OCI-LY1 (cell line): ENCODE measurements at regions not wholly inside any gene's neighbourhood (a gene's known extent, or its start where the extent isn't known, plus 50 kb on each side); places are given as distances from the start of the nearest gene placed in this dataset.
"Not testable (repeated sequence)": the region's sequence is repeated elsewhere in the genome, so short reads cannot be mapped to it uniquely, and the experiment has no call there.

ENCODE experiments used
- H2AFZ ChIP-seq: fragments of 200-600 bp; sonication (generic), shearing (Covaris generic); 2 replicates; pipeline ENCODE4 v1.6.0; 2014; ENCODE audit warnings: antibody characterized with exemption, mild to moderate bottlenecking, low read length
- H3F3A ChIP-seq: fragments of 200-600 bp; sonication (generic), shearing (Covaris generic); 2 replicates; pipeline ENCODE4 v1.6.0; 2014; ENCODE audit warnings: mild to moderate bottlenecking, antibody characterized with exemption, low read length, moderate library complexity; ENCODE audit not compliant: insufficient read depth
- H3K27ac ChIP-seq: fragments of 200-600 bp; sonication (generic); 2 replicates; pipeline ENCODE4 v1.5.1; 2014; ENCODE audit warnings: low read length, mixed run types, mild to moderate bottlenecking, low read depth; ENCODE audit not compliant: poor library complexity, severe bottlenecking
- H3K27me3 ChIP-seq: fragments of 200-600 bp; sonication (generic); 2 replicates; pipeline ENCODE4 v1.6.0; 2014; ENCODE audit warnings: antibody characterized with exemption, mild to moderate bottlenecking, low read length, moderate library complexity; ENCODE audit not compliant: insufficient read depth
- H3K36me3 ChIP-seq: fragments of 200-600 bp; sonication (generic); 2 replicates; pipeline ENCODE4 v1.6.1; 2014; ENCODE audit warnings: mild to moderate bottlenecking, antibody characterized with exemption, low read length, moderate library complexity, mixed read lengths; ENCODE audit not compliant: insufficient read depth
- H3K4me1 ChIP-seq: fragments of 200-600 bp; sonication (generic); 2 replicates; pipeline ENCODE4 v1.5.1; 2014; ENCODE audit warnings: mild to moderate bottlenecking, low read length, moderate library complexity; ENCODE audit not compliant: insufficient read depth, severe bottlenecking
- H3K4me2 ChIP-seq: fragments of 200-600 bp; sonication (generic), shearing (Covaris generic); 2 replicates; pipeline ENCODE4 v1.6.1; 2014; ENCODE audit warnings: low read length
- H3K4me3 ChIP-seq: fragments of 200-600 bp; sonication (generic); 2 replicates; pipeline ENCODE4 v1.5.1; 2014; ENCODE audit warnings: low read length, low read depth, mild to moderate bottlenecking, mixed read lengths; ENCODE audit not compliant: poor library complexity, severe bottlenecking
- H3K79me2 ChIP-seq: fragments of 200-600 bp; shearing (Covaris generic); 2 replicates; pipeline ENCODE4 v1.6.1; 2016; ENCODE audit warnings: mixed run types, low read length, mixed read lengths; ENCODE audit not compliant: insufficient read depth
- H3K9ac ChIP-seq: fragments of 200-600 bp; sonication (generic), shearing (Covaris generic); 2 replicates; pipeline ENCODE4 v1.6.1; 2014; ENCODE audit warnings: mild to moderate bottlenecking, low read length, mixed read lengths
- H3K9me2 ChIP-seq: fragments of 200-600 bp; sonication (generic), shearing (Covaris generic); 2 replicates; pipeline ENCODE4 v1.6.1; 2014; ENCODE audit warnings: low read depth, mild to moderate bottlenecking, low read length, mixed read lengths
- H3K9me3 ChIP-seq: fragments of 200-600 bp; shearing (Covaris generic); 2 replicates; pipeline ENCODE4 v1.6.1; 2014; ENCODE audit warnings: low read length, mixed read lengths
- H4K20me1 ChIP-seq: fragments of 200-600 bp; sonication (generic), shearing (Covaris generic); 2 replicates; pipeline ENCODE4 v1.6.0; 2016; ENCODE audit warnings: mild to moderate bottlenecking, low read length; ENCODE audit not compliant: insufficient read depth
- CTCF ChIP-seq: fragments of 200-600 bp; sonication (generic), shearing (Covaris generic); IDR thresholded peaks from 2 replicates; pipeline ENCODE4 v1.5.1; 2017; ENCODE audit warnings: mild to moderate bottlenecking, antibody characterized with exemption, low read length, moderate library complexity, mixed read lengths
- EZH2 ChIP-seq: fragments of 200-600 bp; sonication (generic), shearing (Covaris generic); IDR thresholded peaks from 2 replicates; pipeline ENCODE4 v1.8.0; 2017; ENCODE audit warnings: borderline replicate concordance, mixed run types, mild to moderate bottlenecking, antibody characterized with exemption, low read length, moderate library complexity, mixed read lengths

- Histone ChIP-seq H2AFZ (no peak overlapping the region), H3K9me2 (no peaks in the 10 kb centered on the region; the same call in 1 of the 2 replicates), H3K27me3 (no peaks in the 10 kb centered on the region), H3K79me2 (no peaks in the 10 kb centered on the region), H3K36me3 (no peaks in the 10 kb centered on the region), H3K4me1 (no peaks in the 10 kb centered on the region), H4K20me1 (no peaks in the 10 kb centered on the region), H3F3A (no peaks in the 10 kb centered on the region), H3K27ac (no peak overlapping the region), H3K4me3 (no peak overlapping the region), H3K9ac (no peak overlapping the region), H3K9me3 (no peaks in the 10 kb centered on the region), H3K4me2 (no peak overlapping the region)
- TF ChIP-seq CTCF (no peak), EZH2 (no peak)
These were observed 139.7 kb upstream of the TFPI start for GRCh38 chr2:187693923-187694322.

GRCh38 chr2:187696644-187697043 is 142.4 kb upstream of the TFPI start:
- not testable (repeated sequence) for H3K4me2 ChIP-seq, H4K20me1 ChIP-seq, H3K79me2 ChIP-seq, H3K36me3 ChIP-seq, H3K27me3 ChIP-seq, H2AFZ ChIP-seq, H3K9me3 ChIP-seq, H3K27ac ChIP-seq, H3K9ac ChIP-seq, H3K9me2 ChIP-seq, H3K4me1 ChIP-seq, H3K4me3 ChIP-seq, H3F3A ChIP-seq

- Histone ChIP-seq H3K4me3 (no peak overlapping the region), H3K27ac (no peak overlapping the region), H3K36me3 (no peaks in the 10 kb centered on the region), H3K27me3 (no peaks in the 10 kb centered on the region), H3K4me2 (no peak overlapping the region), H2AFZ (no peak overlapping the region), H3K4me1 (no peaks in the 10 kb centered on the region), H3F3A (no peaks in the 10 kb centered on the region), H4K20me1 (no peaks in the 10 kb centered on the region), H3K9me3 (no peaks in the 10 kb centered on the region), H3K9ac (no peak overlapping the region), H3K9me2 (no peaks in the 10 kb centered on the region), H3K79me2 (no peaks in the 10 kb centered on the region)
- TF ChIP-seq CTCF, result no peak
- TF ChIP-seq EZH2, result no peak
These were observed 144.3 kb upstream of the TFPI start for GRCh38 chr2:187698374-187699110.

GRCh38 chr2:187702157-187702556 is 147.9 kb upstream of the TFPI start:
- Histone ChIP-seq H3K9me3 (no peaks in the 10 kb centered on the region), H3K4me2 (no peak overlapping the region), H3K9ac (no peak overlapping the region), H3K4me1 (no peaks in the 10 kb centered on the region), H3K27me3 (no peaks in the 10 kb centered on the region), H3K36me3 (no peaks in the 10 kb centered on the region), H3K27ac (no peak overlapping the region), H3K9me2 (no peaks in the 10 kb centered on the region), H3F3A (no peaks in the 10 kb centered on the region), H4K20me1 (no peaks in the 10 kb centered on the region), H2AFZ (no peak overlapping the region), H3K4me3 (no peak overlapping the region), H3K79me2 (no peaks in the 10 kb centered on the region)
- no peak for TF ChIP-seq EZH2
- no peak for TF ChIP-seq CTCF
